ENCODE measurements at regions not wholly inside any gene's neighbourhood (a gene's known extent, or its start where the extent isn't known, plus 50 kb on each side); places are given as distances from the start of the nearest gene placed in this dataset.

DNA sequence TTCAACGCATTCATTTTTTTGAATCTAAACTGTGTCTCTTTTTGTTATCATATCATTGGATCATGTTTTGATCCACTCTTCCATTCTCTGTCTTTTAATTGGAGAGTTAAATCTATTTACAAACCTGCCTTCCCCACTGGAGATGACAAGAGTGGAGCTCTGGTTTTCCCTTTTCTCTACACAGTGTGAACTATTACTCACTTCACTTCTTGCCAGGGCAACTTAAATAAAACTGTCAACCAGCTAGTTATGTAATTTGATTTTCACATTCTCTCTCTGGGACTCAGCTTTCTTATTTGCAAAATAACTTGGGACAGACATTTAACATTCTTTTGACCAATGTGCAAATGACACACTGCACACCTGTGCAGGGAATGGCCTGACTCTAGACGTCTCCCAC is 230.8 kb upstream of the CST7 start:
- DNase-seq: no peak

DNA sequence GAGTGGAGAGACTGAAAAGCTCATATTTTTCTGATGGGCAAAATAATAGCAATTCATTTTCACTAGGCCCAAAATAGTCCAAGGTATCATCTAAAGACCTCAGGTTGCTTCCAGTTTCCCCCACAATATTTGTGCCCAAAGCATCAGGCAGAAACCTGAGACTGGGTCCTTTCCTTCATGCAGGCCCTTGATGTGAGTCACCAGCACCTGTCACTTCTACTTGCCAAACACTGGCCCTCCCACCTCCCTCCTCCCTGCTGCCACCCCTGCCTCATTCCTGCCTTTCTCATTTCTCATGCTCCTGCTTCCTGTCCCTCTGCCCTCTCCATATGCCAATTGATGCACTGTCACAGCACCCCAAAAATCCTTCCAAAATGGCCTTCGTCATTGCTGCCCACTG is 230.4 kb upstream of the CST7 start:
- no peak for DNase-seq

DNA sequence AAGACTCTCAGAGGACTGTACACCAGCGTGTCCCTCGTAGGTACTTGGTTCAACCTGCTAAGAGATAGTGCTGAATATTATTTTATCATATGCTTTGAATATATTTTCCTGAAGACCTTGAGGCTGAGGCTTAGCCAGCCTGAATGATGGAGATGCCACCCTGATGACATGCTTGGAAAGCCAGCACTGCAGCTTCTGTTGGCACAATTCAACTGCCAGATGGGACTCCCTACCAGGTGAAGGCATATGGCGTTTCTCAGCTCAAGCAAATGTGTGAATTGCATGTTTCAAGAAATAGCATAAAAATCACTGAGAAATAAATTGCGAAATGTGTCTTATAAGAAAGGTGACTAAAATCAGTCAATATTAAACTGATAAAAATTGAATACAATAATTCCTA is 228.1 kb upstream of the CST7 start:
- no peak for DNase-seq

DNA sequence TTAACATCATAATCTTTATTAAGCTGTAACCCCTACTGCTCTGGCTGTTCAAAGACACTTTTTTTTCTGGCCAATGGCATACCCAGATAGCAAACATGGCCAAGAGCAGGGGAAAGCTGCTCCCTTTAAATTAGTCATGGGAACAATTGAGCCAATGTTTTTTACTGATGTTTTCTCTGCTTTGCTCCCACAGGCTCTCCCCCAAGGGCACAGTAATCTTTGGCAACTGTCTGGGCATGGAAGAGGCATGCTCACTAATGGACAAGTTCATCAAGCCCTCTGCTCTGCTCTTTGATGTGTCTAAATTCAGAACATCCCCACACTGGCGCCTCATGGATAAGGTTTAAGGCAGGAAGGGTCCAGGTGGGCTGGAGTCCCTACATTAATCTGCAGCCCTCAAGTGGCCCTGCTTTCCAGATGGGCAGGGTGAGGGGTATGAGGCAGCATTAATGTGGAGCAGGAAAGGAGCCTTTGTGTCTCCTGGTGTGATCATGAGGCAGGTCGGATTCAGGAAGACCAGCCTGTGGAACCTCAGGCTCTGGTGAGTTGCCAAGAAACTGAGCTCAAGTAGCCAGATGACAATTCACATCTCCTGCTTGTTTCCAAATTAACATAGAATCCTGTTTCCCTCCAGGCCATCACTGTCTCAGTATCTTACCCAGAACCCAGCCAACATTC is 227.0 kb upstream of the CST7 start:
- DNase-seq: no peak

DNA sequence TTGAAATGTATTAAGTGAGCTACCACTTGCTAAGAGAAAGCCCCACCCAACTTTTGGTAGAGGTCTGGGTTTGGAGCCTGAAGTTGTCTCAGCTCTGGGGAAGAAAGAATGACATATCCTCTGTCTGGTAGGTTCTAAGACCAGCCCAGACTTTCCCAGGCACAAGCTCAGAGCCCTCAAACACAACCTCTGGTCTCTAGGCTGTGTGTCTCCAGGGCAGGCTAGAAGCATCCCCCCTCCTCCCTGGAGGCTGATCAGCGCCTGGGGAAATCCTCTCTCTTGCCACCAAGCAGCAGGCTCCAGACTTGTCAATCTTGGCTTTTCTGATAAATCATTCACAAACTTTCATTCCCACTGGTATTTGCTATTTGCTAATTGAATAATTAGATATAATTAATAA is 226.5 kb upstream of the CST7 start:
- DNase-seq: no peak

DNA sequence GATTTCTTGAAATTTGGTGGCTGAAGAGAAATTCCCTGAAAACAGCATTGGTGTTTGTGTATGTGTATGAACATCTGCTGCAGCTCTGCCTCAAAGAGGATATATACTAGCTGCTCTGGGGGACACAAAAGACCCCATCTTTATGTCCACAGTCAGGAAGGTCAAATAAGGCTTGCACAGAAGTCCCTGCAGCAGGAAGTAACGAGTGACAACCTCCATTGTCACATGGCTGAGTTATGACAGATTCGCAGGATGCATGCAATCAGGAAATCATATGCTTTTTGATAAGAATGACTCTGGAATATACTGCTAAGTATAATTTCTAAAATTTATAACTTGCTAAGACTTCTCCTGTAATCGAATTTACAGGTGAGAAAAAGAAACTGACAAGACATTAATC is 225.9 kb upstream of the CST7 start:
- DNase-seq: no peak

DNA sequence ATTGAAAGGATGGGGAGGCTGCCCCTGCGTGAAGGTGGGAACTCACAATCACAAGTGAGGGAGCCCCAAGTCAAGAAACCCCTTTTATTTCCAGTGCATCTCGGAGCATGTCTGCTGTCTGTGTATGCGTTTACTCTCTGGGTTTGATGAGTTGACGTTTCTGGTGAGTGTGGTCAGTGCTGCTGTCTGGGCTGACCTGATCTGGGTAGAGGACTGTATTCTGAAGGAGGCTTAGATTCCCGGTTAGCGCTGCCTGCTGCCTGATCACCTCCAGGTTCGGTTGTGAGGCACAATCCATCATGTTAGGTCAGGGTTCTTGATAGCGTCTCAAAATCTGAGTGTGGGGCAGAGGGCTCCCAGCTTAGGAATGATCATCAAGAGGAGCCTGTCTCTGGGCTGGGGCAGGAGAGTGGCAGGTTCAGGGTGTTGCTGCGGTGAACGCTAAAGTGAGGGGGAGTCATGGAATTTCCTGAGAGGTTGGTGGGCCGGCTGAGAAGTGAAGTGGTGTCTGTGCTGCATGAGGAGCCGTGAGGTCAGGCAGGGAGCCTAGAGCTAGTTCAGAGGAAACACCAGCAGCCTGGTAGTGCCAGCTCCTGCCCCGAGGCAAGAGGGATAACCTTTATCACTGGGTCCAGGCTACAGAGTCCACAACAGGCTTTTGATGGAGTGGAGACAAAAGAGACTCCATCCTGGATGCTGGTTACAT is 225.3 kb upstream of the CST7 start:
- DNase-seq: no peak

DNA sequence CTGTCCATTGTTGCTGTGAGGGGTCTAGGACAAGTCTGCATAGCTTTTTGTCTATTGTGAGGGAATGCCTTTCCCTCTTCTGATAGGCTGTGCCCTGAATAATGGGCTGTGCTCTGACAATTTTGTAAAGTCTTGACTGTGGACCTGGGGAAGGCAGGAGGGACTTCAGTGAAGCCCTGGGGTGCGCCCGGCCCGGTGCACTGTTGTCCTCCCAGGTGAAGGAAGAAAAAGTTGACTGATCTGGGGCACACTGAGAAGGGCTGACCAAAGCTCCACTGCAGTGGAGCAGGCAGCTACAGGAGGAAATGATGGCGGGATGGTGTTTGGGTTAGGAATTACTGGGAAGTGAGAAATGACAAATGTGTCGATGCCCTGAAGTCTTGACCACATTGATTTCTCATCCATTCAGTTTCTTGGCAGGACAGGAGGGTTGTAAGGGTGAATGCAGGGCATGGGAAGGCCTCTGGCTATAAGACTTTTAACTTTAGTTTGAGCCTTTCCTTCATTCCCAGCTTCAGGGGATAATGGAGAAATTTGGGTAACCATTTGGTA is 224.0 kb upstream of the CST7 start:
- DNase-seq: no peak

DNA sequence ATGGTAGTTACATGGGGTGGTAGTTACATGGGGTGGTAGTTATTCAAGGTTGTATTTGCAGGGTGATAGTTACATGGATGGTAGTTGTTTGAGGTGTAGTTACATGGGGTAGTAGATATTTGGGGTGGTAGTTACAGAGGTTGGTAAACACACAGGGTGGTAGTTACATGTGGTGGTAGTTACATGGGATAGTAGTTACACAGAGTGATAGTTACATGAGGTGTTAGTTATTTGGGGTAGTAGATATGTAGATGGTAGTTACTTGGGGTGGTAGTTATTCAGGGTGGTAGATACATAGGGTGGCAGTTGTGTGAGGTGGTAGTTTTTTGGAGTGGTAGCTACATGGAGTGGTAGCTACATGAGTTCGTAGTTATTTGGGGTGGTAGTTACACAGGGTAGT is 221.3 kb upstream of the CST7 start:
- no peak for DNase-seq

DNA sequence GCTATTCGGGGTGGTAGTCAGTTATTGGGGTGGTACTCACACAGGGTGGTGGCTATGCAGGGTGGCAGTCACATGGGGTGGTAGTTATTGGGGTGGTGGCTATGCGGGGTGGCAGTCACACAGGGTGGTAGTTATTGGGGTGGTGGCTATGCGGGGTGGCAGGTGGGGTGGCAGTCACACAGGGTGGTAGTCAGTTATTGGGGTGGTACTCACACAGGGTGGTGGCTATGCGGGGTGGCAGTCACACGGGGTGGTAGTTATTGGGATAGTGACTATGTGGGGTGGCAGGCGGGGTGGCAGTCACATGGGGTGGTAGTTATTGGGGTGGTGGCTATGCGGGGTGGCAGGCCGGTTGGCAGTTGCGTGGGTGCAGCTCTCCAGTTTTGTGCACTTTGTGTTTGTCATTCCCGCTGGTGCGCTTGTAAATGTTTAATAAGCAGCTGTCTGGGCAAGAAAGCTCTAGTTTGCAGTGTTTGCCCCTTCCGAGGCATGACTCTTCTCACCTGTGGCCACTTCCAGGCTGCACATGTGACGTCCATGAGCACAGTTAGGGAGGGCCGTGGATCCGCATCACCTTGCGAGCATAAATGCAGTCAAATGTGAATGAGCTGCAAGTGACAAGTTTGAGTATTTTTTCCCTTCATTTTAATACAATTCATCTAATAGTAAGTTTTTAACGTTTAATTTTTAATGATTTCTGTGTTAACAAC is 219.0 kb upstream of the CST7 start:
- no peak for DNase-seq

DNA sequence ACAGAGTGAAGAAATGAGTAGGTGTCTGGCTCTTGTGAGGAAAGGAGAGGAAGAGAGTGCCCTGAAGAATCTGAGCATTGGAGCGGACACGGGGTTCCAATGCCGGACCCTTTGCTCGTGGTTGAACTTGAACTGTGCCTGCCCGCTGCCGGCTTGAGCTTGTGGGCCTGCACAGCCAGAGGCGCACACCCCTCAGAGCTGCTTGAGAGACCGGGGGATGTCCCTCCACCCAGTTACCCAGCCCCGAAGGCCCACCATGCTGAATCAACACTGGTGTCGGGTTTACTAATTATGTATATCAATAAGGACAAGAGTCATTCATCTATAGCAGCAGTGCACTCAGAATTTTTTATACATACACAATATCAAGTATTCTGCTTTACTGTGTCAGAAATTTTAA is 218.3 kb upstream of the CST7 start:
- no peak for DNase-seq

DNA sequence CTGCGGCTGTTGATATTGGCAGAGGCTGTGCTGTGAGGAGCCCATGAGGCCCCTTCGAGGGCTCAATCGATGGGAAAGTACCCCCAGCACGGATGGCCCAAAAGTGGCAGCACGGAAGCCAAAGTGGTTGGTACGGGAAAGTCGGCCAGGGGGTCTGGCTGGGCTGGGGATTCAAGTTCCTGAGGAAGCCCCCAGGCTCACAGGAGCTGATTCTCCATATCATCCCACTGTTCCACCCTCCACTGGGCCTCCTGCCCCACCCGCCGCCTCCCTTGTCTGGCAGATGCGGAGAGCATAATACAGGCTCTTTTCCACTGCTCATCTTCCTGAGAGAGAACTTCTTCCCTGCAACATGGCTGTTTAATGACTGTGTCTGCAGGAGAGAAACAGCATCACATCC is 217.8 kb upstream of the CST7 start:
- no peak for DNase-seq

DNA sequence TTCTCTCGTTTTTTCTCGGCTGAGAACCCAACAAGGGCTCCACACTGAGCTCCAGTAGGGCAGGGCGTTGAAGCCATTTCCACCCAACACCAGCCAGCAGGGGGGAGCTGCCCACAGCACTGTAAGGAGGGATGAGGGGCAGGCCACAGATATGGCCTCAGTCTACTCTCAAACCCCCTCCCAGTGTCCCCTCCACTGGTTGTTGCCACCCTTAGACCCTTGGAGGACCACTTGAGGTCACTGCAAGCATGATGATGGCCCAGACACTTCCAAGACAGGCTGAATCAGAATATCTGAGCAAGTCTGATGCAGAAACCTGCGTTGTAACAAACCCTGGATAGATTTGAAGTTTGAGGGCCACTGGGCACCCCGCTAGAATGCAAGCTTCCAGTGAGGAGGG is 217.0 kb upstream of the CST7 start:
- DNase-seq: no peak

DNA sequence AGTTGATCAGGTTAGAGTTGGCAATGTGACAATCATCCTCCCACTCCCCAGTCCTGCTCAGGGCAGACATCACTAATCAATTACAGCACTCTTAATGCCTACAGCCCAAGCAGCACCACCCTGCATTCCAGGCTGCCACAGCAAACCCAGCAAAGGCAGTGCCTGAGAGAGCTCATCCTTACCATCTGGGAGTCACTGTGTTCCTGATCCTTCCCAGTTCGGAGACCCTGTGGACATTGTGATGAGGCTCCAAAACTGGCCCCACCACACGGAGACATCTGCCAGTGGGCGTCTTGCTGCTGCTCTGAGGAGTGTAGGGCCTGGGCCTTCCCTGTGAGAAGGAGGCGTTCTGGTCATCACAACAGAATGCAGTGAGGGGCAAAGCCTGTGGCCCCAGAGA is 216.5 kb upstream of the CST7 start:
- no peak for DNase-seq

DNA sequence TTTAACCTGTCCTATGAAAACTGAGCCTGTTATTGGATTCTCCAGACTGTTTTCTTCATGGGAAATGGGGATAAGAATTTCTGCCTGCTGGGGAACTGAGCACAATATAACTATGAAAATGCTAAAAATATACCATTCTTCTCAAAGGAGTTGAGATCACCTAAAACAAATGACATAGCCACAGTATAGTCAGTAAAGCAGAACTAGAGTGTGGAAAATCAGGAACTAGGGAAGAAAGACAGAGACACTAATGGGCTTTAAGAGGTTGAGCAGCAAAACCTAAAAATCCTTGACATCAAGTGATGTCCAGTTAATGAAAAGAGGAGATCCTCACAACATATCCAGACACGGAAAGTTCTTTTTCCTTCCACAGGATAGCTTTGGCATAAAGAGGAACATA is 215.7 kb upstream of the CST7 start:
- DNase-seq: no peak

DNA sequence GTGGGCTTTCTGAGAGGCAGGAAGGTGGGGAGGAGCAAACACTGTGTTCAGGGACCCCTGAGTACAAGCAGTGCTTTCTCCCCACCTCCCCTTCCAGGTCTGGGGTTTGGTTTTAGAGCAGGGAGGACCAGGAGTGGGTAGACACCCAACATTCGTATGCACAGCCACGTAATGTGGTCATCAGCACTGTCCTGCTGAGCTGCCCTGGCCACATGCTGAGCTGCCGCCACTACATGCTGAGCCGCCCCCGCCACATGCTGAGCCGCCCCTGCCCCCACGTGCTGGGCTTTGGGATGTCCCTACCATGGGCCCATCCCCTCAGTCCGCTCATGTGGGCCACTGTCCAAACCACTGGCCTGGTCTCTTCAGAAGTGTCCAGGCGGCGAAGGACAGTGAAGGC is 214.9 kb upstream of the CST7 start:
- DNase-seq: no peak

DNA sequence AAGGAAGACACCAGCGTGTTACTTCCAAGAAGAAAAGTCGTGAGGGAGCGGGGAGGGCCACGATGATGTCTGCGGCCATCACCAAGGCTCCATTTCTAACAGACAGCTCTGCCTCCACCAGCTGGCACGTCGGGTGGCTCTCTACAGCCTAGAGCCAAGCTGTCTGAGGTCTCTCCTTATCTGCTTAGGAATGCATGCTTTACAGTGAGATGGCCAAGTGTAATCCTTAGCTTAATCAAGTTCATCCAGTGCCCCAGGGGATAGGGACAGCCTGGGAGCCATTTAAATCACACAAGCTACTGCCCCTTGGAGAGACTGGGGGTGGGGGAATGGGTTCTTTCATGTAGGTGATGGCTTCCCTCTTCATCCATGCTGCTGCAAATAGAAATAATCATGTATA is 213.8 kb upstream of the CST7 start:
- no peak for DNase-seq

DNA sequence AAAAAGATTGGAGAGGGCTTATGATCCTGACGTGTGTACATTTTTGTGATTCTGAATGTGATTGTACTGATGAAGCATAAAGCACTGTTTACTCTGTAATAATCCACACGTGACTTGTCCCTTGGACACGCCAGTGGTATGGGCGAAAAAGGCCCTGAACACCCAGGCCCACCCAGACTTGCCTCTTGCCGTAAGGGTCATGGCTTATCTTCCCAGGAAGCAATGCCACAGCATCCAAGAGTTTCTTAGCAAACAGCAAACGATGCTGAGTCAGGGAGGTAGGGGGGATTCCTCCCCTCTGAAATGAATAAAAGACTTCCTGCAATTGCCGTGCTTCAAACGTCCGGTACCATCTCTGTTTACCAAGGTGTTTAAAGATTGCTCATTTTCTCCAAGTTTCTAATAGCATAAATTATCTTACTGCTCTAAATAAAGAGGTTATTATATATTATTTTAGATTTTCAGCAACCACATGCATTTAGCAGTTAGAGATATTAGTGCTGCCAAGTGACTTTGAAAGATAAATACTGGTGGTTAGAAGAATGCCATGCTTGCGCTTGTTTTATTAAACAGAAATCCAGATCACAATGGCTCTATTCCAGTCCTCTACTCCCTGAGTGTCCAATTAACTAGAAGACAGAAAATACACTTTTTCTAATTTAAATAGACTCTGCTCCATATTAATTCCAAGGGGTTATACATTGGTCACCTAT is 212.8 kb upstream of the CST7 start:
- no peak for DNase-seq

DNA sequence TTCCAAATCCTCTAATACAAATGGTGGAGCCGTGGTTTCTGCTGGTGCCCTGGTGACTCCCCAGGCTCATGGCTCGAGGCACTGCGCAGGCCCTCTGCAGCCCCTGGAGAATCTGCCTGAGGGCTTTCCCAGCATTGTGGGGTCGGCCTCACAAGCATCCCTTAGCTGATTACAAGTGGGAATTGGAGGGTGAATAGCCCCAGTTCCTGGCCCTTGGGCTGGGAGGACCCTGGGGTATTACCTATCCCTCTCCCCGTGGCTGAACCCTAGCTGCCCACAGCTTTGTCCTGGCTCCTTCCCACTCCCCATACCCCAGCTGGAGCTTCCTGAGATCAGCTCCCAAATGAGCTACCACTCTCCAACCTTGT is 212.2 kb upstream of the CST7 start:
- no peak for DNase-seq

DNA sequence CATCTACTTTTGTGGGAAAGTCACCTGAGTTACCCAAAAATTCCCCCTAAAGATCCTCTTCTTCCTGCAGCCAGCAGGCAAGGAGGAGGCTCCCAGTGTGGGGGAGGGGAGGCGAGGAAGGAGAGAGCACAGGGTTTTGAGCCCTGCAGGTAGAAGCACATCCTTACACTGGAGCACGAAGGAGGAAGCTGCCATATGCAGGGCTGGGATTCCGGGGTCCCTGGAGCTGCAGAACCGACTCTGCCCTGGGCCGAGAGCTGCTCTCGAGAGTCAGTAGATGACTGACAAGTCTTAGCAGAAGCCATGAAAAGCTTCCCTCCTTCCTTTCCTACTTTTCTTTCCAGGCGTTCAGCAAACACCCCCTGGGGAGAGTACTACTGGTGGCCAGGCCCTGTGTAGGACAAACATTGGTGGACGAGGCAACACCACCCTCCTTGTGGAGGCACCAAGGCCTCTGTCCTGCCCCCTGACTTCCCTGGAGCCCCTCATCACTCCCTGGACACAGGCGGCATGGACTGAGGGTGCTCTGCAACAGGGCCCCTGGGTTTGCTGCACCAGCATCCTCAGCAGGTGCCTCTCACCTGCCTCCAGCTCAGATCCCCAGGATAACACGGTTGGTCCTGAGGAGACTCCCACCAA is 211.7 kb upstream of the CST7 start:
- DNase-seq: no peak

DNA sequence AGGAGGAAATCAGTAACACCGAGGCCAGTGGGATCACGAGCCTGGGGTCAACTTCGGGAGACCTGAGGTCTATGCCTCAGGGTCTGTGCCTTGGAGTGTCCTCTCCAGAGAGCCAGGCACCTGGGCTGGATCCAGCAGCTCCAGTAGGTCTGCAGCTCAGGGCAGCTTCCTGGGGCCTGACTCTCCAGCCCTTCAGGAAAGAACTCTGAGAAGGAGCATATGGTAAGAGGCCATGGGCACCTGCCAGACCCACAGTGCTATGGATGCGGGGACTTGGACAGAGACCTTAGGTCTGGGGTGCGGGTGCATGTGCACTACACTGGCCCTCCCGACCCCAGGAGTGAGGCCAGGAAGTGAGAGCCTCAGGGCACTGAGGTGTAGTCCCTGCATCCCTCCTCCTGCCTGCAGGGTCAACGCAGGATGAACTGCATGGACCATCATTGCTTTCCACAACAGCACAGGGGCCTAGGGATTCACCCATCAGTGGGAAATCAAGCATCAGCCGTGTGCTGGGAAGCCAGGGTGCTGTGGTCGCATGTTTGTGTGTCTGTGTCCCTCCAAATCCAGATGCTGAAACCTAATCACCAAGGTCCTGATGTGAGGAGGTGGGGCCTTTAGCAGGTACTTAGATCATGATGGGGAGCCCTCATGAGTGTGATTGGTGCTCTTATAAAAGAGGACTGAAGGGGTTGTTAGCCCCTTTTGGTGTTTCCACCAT is 210.9 kb upstream of the CST7 start:
- DNase-seq: no peak

DNA sequence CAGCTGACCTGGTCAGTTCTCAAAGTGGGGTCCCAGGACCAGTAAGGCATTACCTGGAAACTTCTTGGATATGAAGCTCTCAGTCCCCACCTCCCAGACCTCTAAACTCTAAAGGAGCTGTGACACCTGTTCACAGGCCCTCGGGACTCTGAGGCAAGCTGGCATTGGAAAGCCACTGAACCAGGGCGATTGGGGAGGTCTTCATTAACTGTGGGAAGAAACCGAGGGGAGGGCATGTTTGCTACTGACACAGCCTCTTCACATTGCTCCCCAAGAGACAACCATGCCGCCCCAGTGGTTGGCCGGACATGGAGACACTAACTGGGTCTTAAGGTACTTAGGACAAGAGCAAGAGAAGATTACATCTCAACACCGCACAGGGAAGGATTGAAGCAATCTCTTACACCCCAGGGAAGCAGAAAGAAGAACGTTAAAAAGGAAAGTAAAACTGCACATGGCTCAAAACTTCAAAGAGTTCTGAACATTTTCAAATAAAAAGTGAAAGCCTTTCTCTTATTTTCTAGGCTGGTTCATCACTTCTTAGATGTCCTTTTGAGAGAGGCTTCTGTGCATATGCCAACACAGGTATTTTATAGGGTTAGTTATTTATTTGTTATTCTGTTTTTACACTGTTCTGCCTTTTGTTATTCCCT is 210.0 kb upstream of the CST7 start:
- no peak for DNase-seq

Measured in GDM1 (cell line).